GM18867 (cell line): ENCODE measurements at regions not wholly inside any gene's neighbourhood (a gene's known extent, or its start where the extent isn't known, plus 50 kb on each side); places are given as distances from the start of the nearest gene placed in this dataset.

ENCODE experiments used
- ATAC-seq: cut with Tn5 transposase; IDR thresholded peaks from one replicate; pipeline ENCODE4 v1.9.1; 2021; ENCODE audit warnings: mild to moderate bottlenecking, moderate library complexity; ENCODE audit not compliant: unreplicated experiment

DNA sequence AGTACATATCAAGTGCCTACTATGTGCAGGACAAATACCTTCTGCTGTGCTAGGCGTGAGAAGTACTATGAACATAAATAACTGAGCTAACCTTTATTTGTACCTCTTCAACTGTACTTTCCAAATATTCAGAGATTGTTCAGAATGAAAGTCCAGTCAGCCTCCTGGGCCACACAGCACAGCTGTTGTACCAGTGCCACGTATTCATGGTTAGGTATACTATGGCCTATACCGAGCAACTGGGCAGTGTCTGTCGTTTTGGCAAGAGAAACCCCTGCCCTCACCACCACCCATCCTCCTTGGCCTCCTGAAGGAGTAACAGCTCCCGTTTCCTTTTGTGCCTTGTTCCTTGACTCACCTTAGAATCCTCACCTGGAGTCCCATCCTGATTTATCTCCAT lies 53.0 kb downstream of the RASSF10 start:
- ATAC-seq: no peak

DNA sequence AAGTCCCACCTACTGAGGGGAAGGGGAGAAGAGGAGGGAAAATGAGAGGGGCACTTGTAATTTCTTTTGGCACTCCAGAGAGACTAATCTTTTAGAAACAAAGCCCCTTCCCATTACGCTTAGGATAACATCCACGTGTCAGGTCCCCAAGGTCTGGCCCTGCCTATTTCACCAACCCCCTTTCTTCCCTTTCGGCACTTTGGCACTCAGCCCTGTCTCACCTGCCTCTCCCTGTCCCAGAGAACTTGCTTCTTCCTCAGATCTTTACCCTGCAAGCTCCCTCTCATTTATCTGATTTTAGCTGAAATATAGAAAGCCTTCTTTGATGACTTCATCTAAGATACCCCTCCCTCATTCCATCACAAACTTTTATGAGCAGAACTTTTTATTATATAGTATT lies 55.5 kb downstream of the RASSF10 start:
- ATAC-seq: no peak

DNA sequence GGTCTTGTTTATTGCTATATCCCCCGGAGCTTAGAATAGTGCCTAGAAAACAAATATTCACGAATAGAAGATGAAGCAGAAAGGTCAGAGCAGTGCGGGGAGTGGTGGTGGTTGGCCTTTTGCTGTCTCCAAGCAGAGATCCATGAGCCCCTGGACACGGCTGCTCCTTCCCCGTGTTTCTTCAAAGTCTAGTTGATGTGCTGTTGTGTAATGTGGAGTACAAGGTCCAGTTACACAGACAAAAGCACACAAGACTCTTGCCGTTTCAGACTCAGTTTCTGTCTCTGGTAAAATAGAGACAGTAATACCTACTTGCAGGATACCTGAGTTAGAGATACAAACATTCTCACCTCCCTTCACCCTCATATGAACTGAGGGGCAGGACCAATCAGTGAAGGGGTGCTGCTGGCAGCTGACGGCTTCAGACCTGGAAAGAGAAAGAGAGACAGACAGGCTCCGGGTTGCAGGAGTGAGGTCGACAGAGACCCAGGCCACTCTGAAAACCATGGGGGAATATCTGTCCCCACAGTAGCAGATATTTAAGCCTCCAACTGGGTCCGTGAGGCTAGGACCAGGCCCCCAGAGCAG lies 56.2 kb downstream of the RASSF10 start:
- no peak for ATAC-seq

DNA sequence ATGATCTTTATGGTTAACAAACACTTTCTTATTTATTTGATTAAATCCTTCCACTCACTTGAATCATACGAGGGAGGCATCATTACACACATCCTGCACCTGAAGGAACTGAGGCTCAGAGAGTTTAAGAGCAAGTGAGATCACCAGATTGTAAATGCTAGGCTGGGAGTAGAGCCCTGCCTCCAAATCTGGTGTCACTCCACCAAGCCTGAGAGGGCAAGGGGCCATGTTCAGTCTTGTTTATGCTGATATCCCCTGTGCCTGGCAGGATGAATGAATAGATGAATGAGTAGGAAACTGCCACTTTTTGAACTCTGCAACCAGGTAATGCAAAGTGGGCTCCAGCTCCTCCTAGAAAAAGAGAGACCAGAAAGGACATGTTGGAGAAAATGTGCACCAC lies 59.1 kb downstream of the RASSF10 start:
- ATAC-seq: no peak

DNA sequence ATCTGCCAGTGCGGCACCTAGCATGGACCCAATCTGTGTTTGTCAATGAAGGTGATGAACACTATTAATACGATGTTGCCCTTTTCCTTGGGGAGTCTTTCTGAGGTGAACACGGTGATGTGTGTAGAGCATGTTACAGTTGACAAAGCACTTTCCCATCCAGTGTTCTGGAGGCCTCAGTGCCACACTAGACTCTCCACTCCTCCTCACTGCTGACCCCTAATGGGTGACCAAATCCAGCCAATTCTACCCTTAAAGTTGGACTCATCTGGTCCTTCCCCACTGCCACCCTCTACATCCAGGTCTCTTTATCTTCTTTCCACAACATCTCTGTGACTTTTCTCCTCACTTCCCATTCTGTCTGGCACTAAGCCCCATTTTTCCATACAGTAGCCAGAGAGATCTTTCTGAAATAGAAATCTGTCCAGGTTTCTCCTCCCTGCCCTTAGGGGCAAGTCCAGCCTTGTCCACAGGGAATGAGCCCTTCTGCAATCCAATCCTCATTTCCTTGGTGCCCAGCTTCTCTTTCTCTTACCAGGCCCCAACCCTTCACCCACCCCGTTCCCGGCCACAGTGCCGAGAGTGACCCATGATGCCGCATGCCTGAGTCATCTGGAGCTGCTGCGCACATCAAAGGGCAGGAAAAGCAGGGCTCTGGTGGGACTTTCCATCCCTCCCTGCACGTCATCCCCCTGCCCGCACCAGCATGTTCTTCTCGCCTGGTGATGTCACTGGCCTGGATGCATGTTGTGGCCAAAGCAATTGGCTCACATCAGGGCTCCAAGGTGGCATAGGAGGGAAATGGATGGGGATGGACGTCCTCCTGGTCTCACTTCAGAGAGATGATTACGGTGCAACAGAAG lies 64.2 kb downstream of the RASSF10 start:
- ATAC-seq: no peak

DNA sequence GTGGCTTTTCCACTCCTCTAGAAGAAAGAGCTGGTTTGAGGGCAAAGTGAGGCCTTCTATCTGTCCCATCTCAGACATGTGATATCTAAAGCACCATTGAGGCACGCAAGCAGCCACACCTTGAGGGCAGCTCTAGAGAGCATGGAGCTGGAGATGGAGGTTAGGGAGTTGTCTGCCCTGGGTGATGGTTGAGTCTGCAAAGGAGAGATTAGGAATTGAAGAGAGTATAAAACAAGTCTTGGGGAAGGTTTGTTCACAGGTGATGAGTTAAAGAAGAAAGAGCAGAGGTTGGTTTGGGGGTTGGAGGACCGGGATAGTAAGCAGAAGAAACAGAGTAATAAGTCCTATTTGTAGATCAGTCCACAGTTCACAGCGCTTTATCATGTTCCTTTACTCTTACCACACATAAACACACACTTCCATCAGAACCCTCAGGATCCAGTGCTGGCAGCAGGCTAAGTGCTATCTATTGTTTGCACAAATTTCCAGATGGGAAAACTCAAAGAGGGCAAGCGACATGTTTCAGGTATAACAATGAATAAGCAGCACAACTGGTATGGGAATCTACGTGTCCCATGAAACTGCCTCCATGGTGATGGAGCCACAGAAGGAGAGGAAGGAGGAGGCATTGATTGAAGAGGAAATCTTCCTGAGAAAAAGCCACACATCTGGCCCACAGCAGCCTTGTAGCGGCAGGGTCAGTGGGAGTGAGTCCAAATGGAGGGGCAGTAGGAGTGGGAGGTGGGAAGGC lies 65.8 kb downstream of the RASSF10 start:
- no peak for ATAC-seq

DNA sequence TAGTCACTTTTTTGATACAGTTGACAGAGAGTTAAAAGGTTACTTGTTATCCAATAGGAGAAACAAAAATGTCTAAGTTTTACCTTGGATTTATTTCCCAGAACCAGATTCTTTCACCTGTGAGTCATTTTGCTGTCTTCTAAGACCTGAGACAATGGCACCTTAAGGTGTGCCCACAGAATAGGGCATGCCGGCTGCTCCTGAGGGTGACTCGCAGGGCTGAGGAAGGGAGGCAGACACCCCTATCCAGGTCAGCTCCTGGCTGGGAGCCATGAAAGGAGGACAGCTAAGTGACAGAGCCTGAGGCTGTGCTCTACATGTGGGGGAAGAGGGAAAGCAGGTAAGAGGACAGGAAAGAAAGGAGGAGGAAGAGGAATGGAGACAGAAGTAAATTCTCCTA lies 67.8 kb downstream of the RASSF10 start:
- no peak for ATAC-seq

DNA sequence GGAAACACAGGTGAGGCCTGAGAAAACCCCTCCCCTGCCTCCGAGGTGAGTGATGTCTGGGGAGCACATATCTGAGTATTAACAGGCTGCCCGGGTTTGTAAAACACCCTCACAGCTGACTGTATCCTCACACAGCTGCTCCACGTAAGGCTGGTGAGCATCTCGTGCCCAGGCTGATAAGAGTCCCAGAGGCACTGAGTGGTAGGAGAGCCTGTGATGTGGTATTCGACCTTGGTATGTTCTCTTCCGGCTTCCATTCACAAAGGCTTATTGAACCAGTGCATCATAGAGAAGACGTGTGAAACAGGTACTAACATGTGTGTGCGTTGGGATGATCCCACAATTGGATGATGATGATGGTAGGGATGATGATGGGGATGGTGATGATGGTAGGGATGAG lies 71.7 kb downstream of the RASSF10 start:
- ATAC-seq: no peak

DNA sequence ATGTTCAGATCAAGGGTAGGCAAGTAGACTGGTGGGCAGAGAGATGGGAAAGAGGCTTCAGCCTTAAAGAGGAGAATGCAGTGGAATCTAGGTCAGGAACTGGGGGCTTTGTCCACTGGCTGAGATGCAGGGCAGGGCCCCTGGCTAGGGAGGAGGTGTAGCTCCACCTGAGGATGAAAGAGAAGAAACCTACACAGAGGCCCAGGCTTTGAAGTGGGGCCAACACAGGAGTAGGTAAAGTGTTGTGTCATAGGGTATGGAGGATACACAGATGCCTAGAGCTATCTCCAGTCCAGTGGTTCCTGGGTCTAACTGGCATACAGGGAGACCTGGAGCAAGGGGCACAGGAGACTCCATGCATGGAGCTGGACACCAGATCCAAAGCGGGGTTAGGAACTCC lies 73.5 kb downstream of the RASSF10 start:
- ATAC-seq: no peak

DNA sequence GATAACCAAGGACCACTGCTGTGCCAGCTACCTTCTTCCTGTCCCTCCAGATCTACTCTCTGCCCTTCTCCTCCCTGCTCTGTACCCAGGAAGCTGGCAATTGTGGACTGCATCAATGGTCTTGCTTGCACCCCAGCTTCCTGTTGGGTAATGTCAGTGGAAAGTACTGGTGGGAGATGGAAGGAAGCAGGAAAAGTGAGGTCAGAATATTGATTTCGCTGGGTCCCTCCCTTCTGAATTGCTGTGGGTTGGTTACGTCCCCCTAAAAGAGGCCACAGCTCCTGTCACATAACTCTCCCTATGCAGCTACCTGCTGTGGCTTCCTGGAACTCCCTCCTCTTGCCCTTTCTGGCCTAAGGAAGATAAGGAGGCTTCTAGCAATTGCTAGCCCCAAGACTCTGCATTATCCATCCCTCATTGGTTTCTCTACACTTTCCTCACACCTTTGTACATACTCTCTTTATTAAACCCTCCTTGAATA lies 81.2 kb downstream of the RASSF10 start:
- ATAC-seq: no peak

DNA sequence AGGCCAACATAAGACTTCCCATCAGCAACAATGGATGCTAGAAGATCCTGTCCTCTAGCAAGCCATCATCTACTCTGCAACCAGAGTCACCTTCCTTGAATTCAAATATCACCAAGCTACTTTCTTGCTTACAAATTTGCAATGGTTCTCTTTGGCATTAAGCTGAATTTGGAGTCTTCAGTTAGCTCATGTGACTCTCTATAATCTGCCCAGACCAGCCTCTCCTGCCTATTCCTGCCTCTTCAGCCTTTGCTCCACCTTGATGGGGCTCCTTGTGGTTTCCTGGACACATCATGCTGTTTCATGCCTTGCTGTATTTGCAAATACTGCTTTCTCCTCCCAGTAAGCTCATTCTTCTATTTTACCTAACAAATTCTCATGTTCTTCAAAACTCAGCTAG lies 82.3 kb downstream of the RASSF10 start:
- no peak for ATAC-seq

DNA sequence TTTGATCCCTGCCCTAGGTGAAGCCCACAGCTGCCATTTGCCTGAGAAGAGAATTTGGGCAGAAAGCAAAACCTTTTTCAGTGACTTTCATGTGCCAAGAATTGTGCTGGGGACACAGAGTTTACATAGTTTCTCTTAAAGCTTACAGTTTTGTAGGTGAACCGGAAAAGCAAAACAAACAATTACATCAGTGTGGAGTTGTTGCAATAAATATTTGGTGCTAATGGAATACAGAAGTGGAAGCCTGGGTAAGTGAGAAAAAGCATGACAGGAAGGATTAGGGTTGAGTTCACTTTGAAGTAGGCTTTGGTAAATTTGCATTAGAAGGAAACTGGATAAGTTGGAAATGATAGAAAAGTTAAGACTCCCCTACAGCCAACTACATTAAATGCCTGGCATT lies 82.7 kb downstream of the RASSF10 start:
- ATAC-seq: no peak

DNA sequence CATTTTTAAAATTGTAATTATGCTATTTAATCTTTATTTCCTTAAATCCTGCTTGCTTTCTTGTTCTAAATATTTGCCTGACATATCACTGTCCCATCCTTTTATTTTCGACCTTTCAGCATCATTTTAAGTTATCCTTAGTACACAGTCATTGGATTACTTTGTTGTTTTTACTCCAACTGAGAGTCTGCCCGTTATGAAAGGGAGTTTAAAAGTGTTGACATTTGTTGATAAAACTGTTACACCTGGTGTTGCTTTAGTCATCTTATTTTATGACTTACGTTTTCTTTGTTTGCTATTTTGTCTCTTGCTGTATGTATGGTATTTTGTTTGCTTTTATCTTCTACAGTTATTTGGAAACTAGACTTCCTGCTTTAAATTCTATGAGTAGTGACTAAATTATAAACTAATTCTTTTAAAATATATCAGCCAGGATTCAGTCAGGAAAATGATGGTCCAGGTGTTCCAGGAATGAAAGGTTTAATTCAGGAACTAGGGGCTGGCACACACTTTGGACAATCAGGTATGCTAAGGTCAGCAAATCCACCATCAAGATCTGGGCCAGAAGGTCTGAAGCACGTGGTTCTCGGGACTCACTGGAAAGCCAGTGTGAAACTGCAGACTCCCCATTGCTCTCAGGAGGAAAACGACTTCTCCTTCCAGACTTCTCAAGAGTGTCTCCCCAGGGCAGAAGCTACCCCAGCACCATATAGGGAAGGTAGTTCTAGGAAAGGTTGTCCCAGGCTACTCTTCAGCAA lies 86.0 kb downstream of the RASSF10 start:
- no peak for ATAC-seq

DNA sequence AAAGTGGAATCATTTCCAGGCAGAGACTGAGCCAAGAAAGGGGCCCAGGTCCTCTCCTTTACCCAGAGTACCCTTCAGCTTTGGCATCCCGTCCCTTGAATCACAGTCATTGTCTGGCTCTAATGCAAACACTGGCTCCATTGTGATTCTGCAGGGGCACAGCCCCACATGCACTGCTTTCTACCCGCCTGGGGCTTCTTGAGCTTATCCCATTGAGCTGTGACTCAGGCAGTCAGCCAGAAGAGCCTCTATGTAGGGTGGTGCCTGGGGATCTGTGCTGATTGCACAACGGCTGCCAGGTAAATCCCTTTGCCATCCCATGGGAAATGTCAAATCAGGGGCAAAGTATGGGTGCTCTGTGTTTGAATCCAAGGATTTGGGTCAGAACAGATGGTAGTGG lies 88.9 kb downstream of the RASSF10 start:
- no peak for ATAC-seq

DNA sequence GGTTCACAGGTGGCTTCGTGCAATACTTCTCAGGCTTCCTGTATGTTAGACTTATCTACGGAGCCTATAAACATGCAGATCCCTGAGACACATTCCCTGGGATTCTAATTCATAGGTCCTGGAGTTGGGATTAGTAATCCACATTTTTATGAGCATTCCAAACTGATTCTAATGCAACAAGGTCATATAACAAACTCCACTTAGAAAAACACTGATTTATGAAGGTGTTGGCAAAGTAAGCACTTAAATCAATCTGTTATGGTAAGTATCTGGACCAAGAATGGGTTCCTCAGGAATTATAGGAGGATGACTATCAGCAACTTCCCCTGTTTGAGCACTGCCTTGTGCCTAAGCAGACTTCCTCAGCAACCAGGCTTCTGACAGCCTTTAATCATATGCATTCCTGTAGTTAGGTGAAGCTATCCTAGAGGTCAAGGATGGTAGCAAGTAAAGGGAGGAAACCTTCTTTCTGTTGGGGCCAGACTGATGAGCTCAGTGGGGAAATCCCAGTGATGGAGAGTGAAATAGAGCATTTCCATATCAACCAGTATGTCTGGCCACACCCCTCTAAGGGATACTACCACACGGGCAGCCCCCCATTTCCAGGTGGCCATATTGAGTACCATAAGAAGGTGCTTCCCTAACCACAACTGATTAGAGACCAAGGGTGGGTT lies 89.6 kb downstream of the RASSF10 start:
- ATAC-seq: no peak

DNA sequence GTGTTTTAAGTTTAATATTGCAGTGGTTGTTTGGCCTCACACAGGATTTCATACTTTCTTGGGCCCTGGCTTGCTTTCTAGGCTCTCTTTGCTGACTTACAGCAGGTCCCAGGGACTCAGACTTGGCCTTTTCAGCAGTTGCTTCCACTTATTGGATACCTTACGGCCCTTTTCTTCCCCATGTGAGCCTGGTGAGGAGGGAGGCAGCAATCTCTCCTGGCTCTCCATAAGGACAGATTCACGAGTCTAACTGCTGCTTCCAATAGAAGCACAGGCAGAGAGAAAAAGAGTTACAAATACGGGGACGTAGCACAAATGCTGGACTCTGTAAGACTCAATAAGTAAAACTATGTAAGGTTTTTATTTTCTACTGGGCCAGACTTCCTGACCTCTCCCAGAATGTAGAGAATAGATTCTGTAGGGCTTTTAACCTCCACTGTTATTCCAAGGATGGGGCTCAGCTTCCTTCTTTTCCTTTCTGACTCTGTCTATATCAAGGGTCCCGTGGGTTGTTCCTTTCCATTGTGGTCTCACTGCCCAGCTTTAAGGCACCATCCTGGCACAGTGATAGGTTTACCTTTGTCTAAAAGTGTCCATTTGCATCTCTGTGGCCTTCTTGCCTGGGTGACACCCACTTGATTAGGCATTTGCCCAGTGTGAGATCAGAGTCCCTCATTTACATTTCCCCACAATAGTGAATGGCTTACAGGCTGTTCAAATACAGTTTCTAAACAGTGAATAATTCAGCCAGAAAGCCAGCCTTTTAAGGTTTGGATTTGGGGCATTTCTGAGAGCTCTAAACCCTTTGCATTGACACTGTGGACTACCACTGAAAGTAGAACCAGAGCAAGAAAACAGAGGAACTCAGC lies 92.8 kb downstream of the RASSF10 start:
- no peak for ATAC-seq

DNA sequence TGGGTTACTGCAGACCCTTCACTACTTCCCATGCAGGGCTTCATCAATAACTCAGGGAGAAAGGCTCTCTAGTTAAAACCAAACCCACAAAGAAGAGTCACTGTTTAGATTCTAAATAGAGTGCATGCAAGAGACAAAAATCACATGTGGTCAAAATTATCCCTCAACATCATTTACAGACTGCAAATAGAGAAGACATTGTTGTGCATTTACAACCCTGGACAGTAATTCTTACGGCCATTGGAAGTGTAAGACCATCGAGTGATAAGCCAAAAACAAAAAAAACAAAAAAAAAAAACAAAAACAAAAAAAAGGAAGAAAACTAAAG lies 93.4 kb downstream of the RASSF10 start:
- ATAC-seq: no peak

DNA sequence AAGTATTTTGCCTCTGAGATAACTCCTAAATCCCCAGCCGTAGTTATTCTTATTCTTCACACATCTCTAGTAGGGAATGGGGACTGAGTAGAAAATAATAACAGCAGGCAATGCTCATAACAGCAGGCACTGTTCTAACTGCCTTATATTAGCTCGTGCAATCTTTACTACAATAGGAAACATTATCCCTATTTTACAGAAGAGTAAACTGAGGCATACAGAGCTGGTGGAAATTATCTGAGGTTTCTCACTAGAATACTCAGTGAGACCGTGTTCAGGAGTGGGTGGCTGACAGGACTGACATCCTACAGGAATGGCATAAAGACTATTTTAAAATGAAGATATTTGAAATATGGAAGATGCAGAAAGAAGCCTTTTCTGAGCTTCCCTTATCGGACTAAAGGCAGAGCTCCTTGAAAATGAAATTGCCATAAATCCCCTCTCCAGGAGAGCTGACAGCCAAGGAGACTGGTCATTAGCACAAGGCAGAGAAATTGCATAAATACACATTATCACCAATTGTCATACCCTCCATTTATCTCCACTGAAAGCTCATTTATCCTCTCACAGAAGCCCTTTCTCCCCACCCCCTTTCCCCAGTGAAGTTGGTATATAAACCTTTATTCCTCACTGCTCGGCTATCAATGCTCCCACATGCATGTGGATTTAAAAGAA lies 93.9 kb downstream of the RASSF10 start:
- no peak for ATAC-seq

DNA sequence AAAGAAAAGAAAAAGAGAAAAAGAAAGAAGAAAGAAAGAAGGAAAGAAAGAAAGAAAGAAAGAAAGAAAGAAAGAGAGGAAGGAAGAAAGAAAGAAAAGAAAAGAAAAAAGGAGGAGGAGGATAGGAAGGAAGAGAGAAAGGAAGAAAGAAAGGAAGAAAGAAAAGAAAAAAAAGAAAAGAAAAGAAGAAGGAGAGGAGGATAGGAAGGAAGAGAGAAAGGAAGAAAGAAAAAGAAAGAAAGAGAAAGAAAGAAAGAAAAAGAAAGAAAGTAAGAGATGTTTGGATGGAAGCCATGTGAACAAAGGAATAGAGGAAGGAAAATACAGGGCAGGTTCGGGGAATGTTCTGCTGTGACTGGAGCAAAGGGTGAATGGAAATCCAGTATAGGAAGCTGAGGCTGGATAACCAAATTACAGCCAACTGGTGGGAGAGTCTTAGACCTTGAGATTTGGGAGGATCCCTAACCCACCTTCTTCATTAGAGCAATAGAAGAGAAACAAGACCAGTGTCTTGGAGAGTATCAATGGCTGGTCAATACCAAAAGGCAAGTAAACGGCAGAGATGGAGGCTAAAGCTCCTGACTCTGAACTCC lies 94.9 kb downstream of the RASSF10 start:
- no peak for ATAC-seq
